Common myeloid progenitor, CD34-positive (primary cell): ENCODE measurements at regions not wholly inside any gene's neighbourhood (a gene's known extent, or its start where the extent isn't known, plus 50 kb on each side); places are given as distances from the start of the nearest gene placed in this dataset.
"Not testable (repeated sequence)": the region's sequence is repeated elsewhere in the genome, so short reads cannot be mapped to it uniquely, and the experiment has no call there.

Source experiments
- CTCF ChIA-PET: fragments of 350-600 bp; sonication (Branson Sonifier 250); formaldehyde crosslinking; loops from one replicate; lab custom pipeline; 2021; ENCODE audit warnings: antibody characterized with exemption; lab: Charles Lee
- POLR2A ChIA-PET: fragments of 350-600 bp; sonication (Branson Sonifier 250); formaldehyde crosslinking; loops from one replicate; lab custom pipeline; 2021; ENCODE audit warnings: antibody characterized with exemption; lab: Charles Lee
- DNase-seq, 3 donors: peaks; one replicate each; pipeline versions ENCODE4 v3.0.0 to v3.0.0-alpha.2; 2013
- H3K27ac ChIP-seq, 2 experiments: 1 replicate in 1 of 2; 2 replicates in 1 of 2; pipeline ENCODE4 v1.7.0; 2013; ENCODE audit warnings: inconsistent platforms in 2 of 2, low read length in 2 of 2, mild to moderate bottlenecking in 2 of 2, low read depth in 1 of 2, moderate library complexity in 1 of 2; ENCODE audit not compliant: severe bottlenecking in 2 of 2, insufficient read depth in 1 of 2, poor library complexity in 1 of 2
- H3K27me3 ChIP-seq, 5 experiments: replicated peaks in 2 of 5; 1 replicate in 3 of 5; 2 replicates in 2 of 5; pipeline versions ENCODE4 v1.6.1 to v1.7.0; 2013; ENCODE audit warnings: low read length in 4 of 5, mild to moderate bottlenecking in 2 of 5, moderate library complexity in 2 of 5, inconsistent platforms in 1 of 5; ENCODE audit not compliant: insufficient read depth in 5 of 5, control insufficient read depth in 4 of 5
- H3K36me3 ChIP-seq, 4 experiments: 1 replicate in 2 of 4; 2 replicates in 2 of 4; pipeline versions ENCODE4 v1.6.1 to v1.7.0; 2013; ENCODE audit warnings: low read length in 3 of 4, control low read depth in 1 of 4, mild to moderate bottlenecking in 1 of 4; ENCODE audit not compliant: control insufficient read depth in 4 of 4, insufficient read depth in 4 of 4
- H3K4me1 ChIP-seq, 4 experiments: 1 replicate in 3 of 4; 2 replicates in 1 of 4; pipeline versions ENCODE4 v1.6.1 to v1.7.1; 2013; ENCODE audit warnings: low read length in 3 of 4, mild to moderate bottlenecking in 3 of 4, control low read depth in 1 of 4, inconsistent platforms in 1 of 4, moderate library complexity in 1 of 4; ENCODE audit not compliant: control insufficient read depth in 4 of 4, insufficient read depth in 4 of 4; ENCODE audit errors: control extremely low read depth in 1 of 4
- H3K4me3 ChIP-seq, 7 experiments: 1 replicate in 4 of 7; 2 replicates in 3 of 7; pipeline versions ENCODE4 v1.5.1 to v1.7.0; 2013; ENCODE audit warnings: mild to moderate bottlenecking in 7 of 7, low read length in 6 of 7, moderate library complexity in 6 of 7, inconsistent platforms in 2 of 7, low read depth in 2 of 7, control low read depth in 1 of 7; ENCODE audit not compliant: insufficient read depth in 4 of 7, control insufficient read depth in 1 of 7; ENCODE audit errors: extremely low read depth in 1 of 7
- H3K9me3 ChIP-seq, 5 experiments: 1 replicate in 4 of 5; 2 replicates in 1 of 5; pipeline versions ENCODE4 v1.6.1 to v1.7.1; 2013; ENCODE audit warnings: low read length in 4 of 5, mild to moderate bottlenecking in 2 of 5, inconsistent platforms in 1 of 5, low read depth in 1 of 5, moderate library complexity in 1 of 5; ENCODE audit not compliant: control insufficient read depth in 4 of 5, insufficient read depth in 2 of 5; ENCODE audit errors: control extremely low read depth in 1 of 5
- WGBS: methylation state at CpG from one replicate; pipeline ENCODE4 v1.1.5; 2013; ENCODE audit not compliant: insufficient coverage; 5-methylcytosine and 5-hydroxymethylcytosine counted together

- H3K9me3 ChIP-seq, H3K4me1 ChIP-seq, H3K4me3 ChIP-seq, CTCF ChIA-PET, POLR2A ChIA-PET, H3K27me3 ChIP-seq, H3K36me3 ChIP-seq, DNase-seq, H3K27ac ChIP-seq: not testable (repeated sequence)
- no CpG with 5 or more reads among the region's 4 CpGs for WGBS
These were observed 400.5 kb upstream of the MGMT start for GRCh38 chr10:129066529-129066928.

GRCh38 chr10:129071411-129071810 lies 395.6 kb upstream of the MGMT start:
- DNase-seq, H3K4me3 ChIP-seq, H3K9me3 ChIP-seq, H3K27me3 ChIP-seq, CTCF ChIA-PET, H3K27ac ChIP-seq, POLR2A ChIA-PET, H3K4me1 ChIP-seq, H3K36me3 ChIP-seq: not testable (repeated sequence)
- WGBS: 96% methylated on average over 19 of the region's 29 CpGs

- ChIA-PET POLR2A (no interaction called here), CTCF (no interaction called here)
- no peaks in the 10 kb centered on the region for H3K4me1 ChIP-seq
- H3K27ac ChIP-seq: no peak overlapping the region
- H3K4me3 ChIP-seq: no peak overlapping the region
- no peaks in the 10 kb centered on the region for H3K27me3 ChIP-seq
- H3K36me3 ChIP-seq: no peaks in the 10 kb centered on the region
- no peak for DNase-seq
- peaks cover 0 to 4% (median 0%) of the 10 kb centered on the region in 5 experiments for H3K9me3 ChIP-seq
- WGBS: 86% methylated on average over 2 of the region's 3 CpGs
These were observed 392.1 kb upstream of the MGMT start for GRCh38 chr10:129074939-129075338.

GRCh38 chr10:129075508-129075907 lies 391.5 kb upstream of the MGMT start:
- H3K27ac ChIP-seq: no peak overlapping the region
- 88% methylated on average over 4 of the region's 6 CpGs for WGBS

GRCh38 chr10:129075927-129076326 lies 391.1 kb upstream of the MGMT start:
- Histone ChIP-seq H3K36me3 (no peaks in the 10 kb centered on the region), H3K9me3 (peaks cover 0 to 12% (median 0%) of the 10 kb centered on the region in 5 experiments), H3K27ac (no peak overlapping the region), H3K27me3 (no peaks in the 10 kb centered on the region), H3K4me3 (no peak overlapping the region), H3K4me1 (no peaks in the 10 kb centered on the region)
- ChIA-PET CTCF (no interaction called here), POLR2A (no interaction called here)
- WGBS: 98% methylated on average over 11 of the region's 11 CpGs
- no peak for DNase-seq

More at GRCh38 chr10:129075508-129075907, 391.5 kb upstream of the MGMT start:
- Histone ChIP-seq H3K4me3 (no peak overlapping the region), H3K36me3 (no peaks in the 10 kb centered on the region), H3K4me1 (no peaks in the 10 kb centered on the region), H3K9me3 (peaks cover 0 to 9% (median 0%) of the 10 kb centered on the region in 5 experiments), H3K27me3 (no peaks in the 10 kb centered on the region)
- no peak for DNase-seq
- ChIA-PET POLR2A (no interaction called here), CTCF (no interaction called here)

GRCh38 chr10:129078346-129078745 lies 388.7 kb upstream of the MGMT start:
- ChIA-PET CTCF (interaction anchor here (1.2 kb wide), 1 partner anchor 106 kb away, joined by 4 read pairs; no protein-coding TSS in a partner anchor), POLR2A (no interaction called here)
- H3K27ac ChIP-seq: no peak overlapping the region
- H3K4me1 ChIP-seq: no peaks in the 10 kb centered on the region
- no peaks in the 10 kb centered on the region for H3K27me3 ChIP-seq
- no peaks in the 10 kb centered on the region for H3K36me3 ChIP-seq
- DNase-seq: no peak
- 100% methylated on average over 1 of the region's 3 CpGs for WGBS
- H3K9me3 ChIP-seq: peaks cover 0 to 14% (median 0%) of the 10 kb centered on the region in 5 experiments
- H3K4me3 ChIP-seq: no peak overlapping the region

- no peak for DNase-seq
- H3K4me3 ChIP-seq: no peak overlapping the region
- H3K36me3 ChIP-seq: no peaks in the 10 kb centered on the region
- ChIA-PET POLR2A (no interaction called here), CTCF (interaction anchor here (1.2 to 1.3 kb wide), 2 partner anchors 11 to 106 kb away, joined by 3 to 4 read pairs; no protein-coding TSS in a partner anchor)
- H3K4me1 ChIP-seq: no peaks in the 10 kb centered on the region
- no peak overlapping the region for H3K27ac ChIP-seq
- H3K27me3 ChIP-seq: no peaks in the 10 kb centered on the region
- WGBS: 98% methylated on average over 5 of the region's 7 CpGs
- H3K9me3 ChIP-seq: peaks cover 0 to 14% (median 0%) of the 10 kb centered on the region in 5 experiments
These were observed 388.3 kb upstream of the MGMT start for GRCh38 chr10:129078746-129079145.
